DMS114 treated with DMSO at 0.1 percent for 48 hours (cell line): ENCODE measurements at regions not wholly inside any gene's neighbourhood (a gene's known extent, or its start where the extent isn't known, plus 50 kb on each side); places are given as distances from the start of the nearest gene placed in this dataset.

Experiments
- DNase-seq: peaks from one replicate; lab custom pipeline; 2025; ENCODE audit not compliant: unreplicated experiment; lab: John Stamatoyannopoulos, UW

DNA sequence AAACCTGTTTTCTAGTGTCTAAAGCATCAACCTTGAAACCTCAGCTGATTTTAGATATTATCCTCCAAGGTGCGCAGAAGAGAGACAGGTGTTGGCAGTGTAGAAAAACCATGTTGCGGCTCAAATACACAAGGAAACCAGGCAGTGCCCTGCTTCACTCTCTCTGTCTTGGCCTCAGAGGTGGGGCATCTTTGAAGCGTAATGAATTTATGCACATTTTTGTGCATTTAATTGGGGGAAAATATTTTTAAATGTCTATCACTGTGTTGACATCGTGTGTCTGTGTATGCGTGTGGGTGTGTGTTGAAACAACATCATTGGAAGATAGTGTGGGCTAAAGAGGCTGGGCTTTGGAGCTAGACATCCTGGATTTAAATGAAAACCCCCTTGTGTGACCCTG lies 334.0 kb upstream of the CHD6 start:
- no peak for DNase-seq

- no peak for DNase-seq
Measured at GRCh38 chr20:41951615-41952014, 333.4 kb upstream of the CHD6 start.

DNA sequence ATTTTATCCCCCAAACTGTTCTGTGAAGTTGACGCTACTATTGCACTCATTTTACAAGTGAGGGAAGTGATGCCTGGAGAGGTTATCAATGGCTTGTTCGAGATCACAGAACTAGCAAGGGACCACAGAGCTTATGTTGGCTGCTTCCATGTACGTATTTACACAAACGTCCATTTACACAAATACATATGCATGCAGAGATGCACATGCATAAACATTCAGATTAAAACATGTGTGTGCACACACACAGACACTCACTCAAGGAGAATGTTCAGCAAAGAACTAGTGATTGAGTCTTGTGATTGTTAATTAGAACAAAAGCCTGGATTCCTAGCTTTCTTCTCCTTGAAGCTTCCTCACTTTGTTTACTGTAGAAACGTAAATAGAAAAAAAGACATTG lies 321.5 kb upstream of the CHD6 start:
- DNase-seq, result no peak

- DNase-seq, result no peak
Measured at GRCh38 chr20:41938353-41938752, 320.2 kb upstream of the CHD6 start.

GRCh38 chr20:41935259-41935791 lies 317.1 kb upstream of the CHD6 start:
- DNase-seq, result no peak

DNA sequence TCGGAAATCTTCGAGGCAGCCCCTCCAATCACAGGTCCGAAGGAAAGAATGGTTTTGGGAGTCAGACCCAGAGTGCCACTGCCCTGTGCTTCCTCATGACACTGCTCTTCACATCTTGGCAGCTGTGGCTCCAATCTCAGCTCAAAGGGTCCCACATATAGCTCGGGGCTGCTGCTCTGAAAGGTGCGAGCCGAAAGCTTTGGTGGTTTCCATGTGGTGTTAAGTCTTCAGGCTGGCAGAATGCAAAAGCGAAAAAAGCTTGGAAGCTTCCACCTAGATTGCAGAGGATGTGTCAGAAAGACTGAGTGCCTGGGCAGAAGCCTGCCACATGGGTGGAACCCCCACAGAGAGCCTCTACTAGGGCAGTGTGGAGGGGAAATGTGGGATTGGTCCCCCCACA lies 314.3 kb upstream of the CHD6 start:
- DNase-seq, result no peak

DNA sequence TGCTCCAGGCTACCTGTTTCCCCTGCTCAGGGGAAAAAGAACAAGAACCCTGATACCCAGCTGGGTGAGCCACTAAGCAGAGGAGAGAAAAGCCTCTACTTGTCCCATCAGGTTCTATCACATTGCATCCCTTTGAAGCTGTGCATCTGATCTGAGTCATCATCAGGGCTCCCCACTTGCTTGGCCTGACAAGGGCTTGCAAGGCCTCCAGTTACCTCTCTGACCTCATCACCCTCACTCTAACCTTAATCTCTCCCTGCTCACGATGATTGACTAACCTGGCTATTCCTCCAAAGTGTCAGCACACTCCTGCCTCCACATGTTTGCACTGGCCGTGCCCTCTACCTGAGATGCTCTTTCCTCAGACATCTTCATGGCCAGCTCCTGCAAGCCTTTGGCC lies 309.5 kb upstream of the CHD6 start:
- DNase-seq, result no peak

DNA sequence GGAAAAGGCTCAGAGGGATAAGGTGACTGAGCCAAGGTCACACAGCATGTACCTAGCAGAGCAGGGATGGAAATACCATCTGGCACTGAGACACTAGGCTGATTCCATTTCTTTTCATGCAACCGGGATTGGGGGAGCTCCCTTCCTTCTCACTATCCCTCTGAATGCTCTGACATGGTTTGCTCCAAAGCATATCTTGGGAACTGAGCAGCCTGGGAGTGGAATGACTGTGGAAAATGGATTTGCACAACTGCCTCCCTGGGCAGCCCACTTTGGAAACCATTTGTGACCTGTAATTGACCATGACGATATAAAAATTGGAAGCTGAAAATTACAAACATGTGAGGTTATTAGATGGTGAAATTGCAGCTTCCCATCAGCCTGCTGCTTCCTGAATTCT lies 309.0 kb upstream of the CHD6 start:
- no peak for DNase-seq

- DNase-seq, result no peak
Measured at GRCh38 chr20:41925476-41925875, 307.3 kb upstream of the CHD6 start.

- no peak for DNase-seq
Measured at GRCh38 chr20:41923624-41924023, 305.4 kb upstream of the CHD6 start.

GRCh38 chr20:41913146-41913545 lies 295.0 kb upstream of the CHD6 start:
- DNase-seq, result no peak

GRCh38 chr20:41910558-41910957 lies 292.4 kb upstream of the CHD6 start:
- no peak for DNase-seq

DNA sequence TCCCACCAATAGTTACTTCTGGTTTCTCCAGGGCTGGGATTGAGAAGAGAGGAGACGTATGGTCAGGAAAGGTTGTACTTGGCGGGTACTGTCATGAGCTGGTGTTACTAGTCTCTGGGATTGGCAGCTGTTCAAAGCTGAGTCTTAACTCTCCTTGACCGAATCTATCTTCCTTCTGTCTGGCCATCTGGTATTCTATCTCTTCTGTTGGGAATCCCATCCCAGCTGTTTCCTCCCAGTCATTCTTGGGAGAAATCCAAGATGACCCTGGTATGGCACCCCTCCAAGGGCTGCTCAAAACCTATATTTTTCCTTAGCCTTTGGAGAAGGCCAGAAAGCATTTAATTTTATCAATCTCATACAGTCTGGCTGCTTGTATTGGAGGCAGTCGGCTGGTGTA lies 287.0 kb upstream of the CHD6 start:
- DNase-seq, result no peak

DNA sequence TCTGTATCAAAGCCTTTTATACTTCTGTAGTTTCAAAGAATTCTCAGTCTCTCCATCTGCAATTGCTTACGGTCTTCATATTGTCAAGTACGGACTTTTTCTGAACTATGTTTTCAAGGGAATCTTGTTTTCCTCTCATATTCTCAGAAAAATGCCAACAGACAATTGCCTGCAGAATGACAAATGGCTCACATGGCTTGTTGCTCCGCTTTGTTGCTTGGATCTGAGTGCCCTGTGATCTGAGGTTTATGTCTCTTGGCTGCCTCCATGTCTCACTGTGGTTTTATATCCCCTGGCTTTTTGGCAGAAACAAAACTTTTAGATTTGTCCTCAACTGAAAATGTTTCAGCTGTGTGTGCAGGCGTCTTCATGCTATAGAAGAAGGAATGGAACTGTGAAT lies 285.4 kb upstream of the CHD6 start:
- DNase-seq, result no peak

DNA sequence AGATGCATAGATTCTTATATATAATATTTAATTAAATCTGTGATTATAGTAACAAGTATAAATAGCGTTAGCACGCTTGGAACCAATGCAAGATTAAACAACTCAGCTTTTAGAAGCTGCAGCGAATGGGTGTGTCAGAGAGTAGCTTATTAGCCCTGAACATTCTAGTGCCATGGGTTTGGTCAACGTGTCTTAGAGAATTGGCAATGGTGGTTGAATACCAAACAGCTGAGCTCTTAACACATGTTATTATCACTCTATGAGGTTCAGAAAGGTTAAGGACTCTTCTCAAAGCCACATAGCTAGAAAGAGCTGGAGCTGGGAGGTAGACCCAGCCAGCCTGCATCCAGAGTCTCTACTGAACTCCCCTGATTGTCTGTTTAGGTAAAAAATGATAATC lies 284.2 kb upstream of the CHD6 start:
- no peak for DNase-seq

DNA sequence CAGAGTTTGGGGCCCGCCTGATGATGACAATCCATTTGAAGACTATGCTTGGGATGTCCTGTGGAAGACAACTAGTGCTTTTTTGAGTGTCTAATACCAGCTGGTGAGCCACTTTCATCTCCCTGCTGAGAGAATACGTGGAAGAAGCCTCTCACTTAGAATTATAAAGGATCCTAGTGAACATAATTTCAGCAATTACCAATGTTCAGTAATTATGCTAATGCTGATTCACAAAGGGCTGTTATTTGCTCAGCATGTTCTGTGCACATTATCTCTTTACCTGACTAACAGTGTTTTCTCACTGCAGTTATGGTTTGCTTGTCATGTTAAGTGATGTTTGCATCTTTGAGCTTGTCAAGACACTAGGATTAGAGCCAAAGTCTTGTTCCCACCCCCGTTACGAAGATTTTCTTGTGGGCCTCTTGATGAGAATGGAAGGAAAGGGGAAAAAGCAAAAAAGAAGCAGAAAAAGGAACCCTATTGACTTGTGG lies 282.1 kb upstream of the CHD6 start:
- no peak for DNase-seq

DNA sequence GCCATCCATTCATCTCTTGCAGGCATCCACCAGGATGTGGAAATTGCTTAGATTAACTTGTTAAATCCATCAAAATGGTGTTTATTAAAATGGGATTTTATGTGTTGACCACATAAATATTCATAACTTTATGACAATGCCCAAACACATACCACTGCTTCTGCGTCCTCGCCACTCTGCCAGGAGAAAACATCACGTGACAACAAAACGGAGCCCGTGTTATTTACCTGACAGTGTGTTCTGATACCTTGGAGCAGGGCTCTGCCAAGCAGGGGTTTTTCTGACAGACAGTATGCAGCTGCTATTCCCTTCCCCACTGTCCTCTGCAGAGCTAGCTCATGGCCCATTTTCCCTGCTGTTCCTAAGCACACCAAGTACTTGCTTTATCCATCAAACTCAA lies 279.5 kb upstream of the CHD6 start:
- DNase-seq, result no peak

DNA sequence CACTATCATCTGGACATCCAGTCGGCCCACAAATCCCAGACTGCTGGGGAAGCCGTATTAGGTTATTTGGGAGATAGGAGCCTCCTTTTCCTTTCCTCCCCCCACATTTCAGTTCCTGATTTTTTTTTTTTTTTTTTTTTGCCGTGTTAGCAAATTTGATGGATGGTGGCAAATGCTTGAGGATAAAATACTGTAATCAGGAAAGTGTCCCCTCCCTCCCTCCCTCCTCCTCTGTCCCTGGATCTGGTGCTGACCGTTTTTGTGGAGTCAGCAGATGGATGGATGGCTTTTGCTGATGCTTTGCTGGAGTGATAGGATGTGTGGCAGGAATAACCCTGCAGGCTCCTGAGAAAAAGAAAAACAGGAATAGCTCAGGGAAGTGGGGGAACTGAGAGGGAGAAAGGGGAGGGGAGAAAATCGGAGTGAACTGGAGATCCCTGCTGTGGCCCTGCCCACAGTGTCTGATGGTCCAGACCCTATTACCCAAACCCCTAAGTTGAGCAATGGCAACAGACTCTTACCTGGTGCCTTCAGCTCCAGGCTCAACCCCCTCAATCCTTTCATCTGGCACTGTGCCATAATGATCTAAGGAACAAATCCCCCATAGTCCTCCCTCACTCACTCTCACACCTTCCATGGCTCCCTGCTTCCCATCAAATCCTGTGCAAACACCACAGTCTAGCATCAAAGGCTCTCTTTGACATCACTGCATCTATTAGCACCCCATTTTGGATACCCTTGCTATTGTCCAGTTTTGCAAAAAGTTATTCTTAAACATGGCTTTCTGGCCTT lies 277.3 kb upstream of the CHD6 start:
- no peak for DNase-seq

DNA sequence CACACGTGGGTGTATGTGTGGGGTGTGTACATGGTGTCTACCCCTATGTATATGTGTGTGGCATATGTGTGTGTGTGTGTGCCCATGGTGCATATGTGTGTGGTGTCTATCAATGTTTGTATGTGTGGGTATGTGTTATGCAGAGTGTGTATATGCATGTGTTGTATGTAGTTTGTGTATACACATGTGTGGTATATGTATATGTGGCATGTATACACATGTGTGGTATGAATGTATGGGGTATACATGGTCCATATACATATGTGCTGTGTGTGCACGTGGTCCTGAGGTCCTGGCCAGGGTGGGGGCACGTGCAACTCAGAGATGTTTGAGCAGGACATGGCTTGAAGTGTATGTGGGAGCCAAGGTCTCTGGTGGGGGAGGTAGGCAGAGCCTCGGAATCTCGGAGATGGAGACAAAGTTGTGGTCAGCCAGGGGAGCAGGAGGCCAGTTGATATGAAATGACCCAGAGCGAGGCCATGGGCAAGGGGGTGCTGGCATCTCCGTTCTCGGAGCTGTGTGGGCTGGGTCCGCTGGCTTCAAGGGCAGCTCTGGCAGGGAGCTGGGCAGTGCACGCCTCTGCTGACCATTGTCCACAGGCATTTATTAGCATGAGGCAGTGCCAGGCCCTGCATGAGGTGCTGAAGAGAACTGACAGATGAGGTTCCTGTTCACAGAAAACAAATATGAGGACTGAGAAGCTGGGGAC lies 276.2 kb upstream of the CHD6 start:
- no peak for DNase-seq

- no peak for DNase-seq
Measured at GRCh38 chr20:41892031-41892430, 273.9 kb upstream of the CHD6 start.

GRCh38 chr20:41889844-41890224 lies 271.7 kb upstream of the CHD6 start:
- no peak for DNase-seq

GRCh38 chr20:41889126-41889843 lies 271.1 kb upstream of the CHD6 start:
- peak; percentile 1 for DNase-seq
